ENCODE measurements at regions not wholly inside any gene's neighbourhood (a gene's known extent, or its start where the extent isn't known, plus 50 kb on each side); places are given as distances from the start of the nearest gene placed in this dataset.

- in situ Hi-C loops (cut with HindIII; ENCODE audit: extremely low pct_ligation_motif_present, low pct_unique_long_range_greater_than_20kb) (no loop called here), intact Hi-C loops (cut with micrococcal nuclease; ENCODE audit: unreplicated experiment) (no loop called here)
- H2AFZ ChIP-seq (ENCODE audit: low read length) = no peak overlapping the region
- no peak overlapping the region for H3K27ac ChIP-seq (ENCODE audit: extremely low read length, insufficient read depth, low read length)
- ChIA-PET POLR2A (no interaction called here), CTCF (ENCODE audit: low intra/inter-chr PET ratio, low total read pairs) (no interaction called here)
- H3K9me3 ChIP-seq (ENCODE audit: low read length) = no peaks in the 10 kb centered on the region
- peaks cover 0 to 15% of the 10 kb centered on the region in 2 experiments; a peak in 1 of 5 replicates for H3K27me3 ChIP-seq (ENCODE audit: control insufficient read depth in 1 of 2, insufficient read depth in 2 of 2, low read length in 2 of 2)
- no peak for FAIRE-seq
- no peak for DNase-seq (ENCODE audit: low spot score)
- H3K9ac ChIP-seq (ENCODE audit: insufficient read depth, low read depth, low read length) = no peak overlapping the region
- H3K4me2 ChIP-seq (ENCODE audit: low read depth, low read length) = no peak overlapping the region
- 7% methylated on average over 5 of the region's 5 CpGs for WGBS (ENCODE audit: low lambda C conversion rate)
- H3K4me3 ChIP-seq (replicated peaks in 1 of 3; ENCODE audit: insufficient read depth in 1 of 3, low read depth in 2 of 3, low read length in 3 of 3) = no peak overlapping the region
- H3K36me3 ChIP-seq (replicated peaks in 1 of 2; ENCODE audit: control insufficient read depth in 1 of 2, insufficient read depth in 2 of 2, low read length in 2 of 2) = no peaks in the 10 kb centered on the region
- BruUV-seq (replicated peaks) = no TSS peak
- ATAC-seq = no peak
- H4K20me1 ChIP-seq (ENCODE audit: insufficient read depth, low read length) = no peaks in the 10 kb centered on the region
- no peaks in the 10 kb centered on the region for H3K4me1 ChIP-seq (ENCODE audit: insufficient read depth, low read length)
- H3K79me2 ChIP-seq (ENCODE audit: insufficient read depth, low read length) = no peaks in the 10 kb centered on the region
- no peak for TF ChIP-seq FLYWCH1 (CRISPR knock-in tag; IDR thresholded peaks at IDR 0.05)
- TF ChIP-seq GATAD2A (CRISPR knock-in tag; IDR thresholded peaks at IDR 0.05) = no peak
- no peak for TF ChIP-seq ZNF562 (CRISPR knock-in tag; IDR thresholded peaks at IDR 0.05; ENCODE audit: borderline replicate concordance)
- no peak for TF ChIP-seq ARID5B (CRISPR knock-in tag; IDR thresholded peaks at IDR 0.05)
- TF ChIP-seq PRDM10 (CRISPR knock-in tag; IDR thresholded peaks at IDR 0.05; ENCODE audit: low read depth) = no peak
- no peak for TF ChIP-seq ZNF343 (CRISPR knock-in tag; IDR thresholded peaks at IDR 0.05)
- no peak for TF ChIP-seq JUN (CRISPR knock-in tag; IDR thresholded peaks at IDR 0.05)
- TF ChIP-seq THYN1 (CRISPR knock-in tag; IDR thresholded peaks at IDR 0.05; ENCODE audit: borderline replicate concordance, low read depth) = no peak
- no peak for TF ChIP-seq FOXO4 (CRISPR knock-in tag; conservative IDR thresholded peaks at IDR 0.05)
- no peak for TF ChIP-seq ARID4A (CRISPR knock-in tag; IDR thresholded peaks at IDR 0.05; ENCODE audit: borderline replicate concordance)
- TF ChIP-seq KDM1A (CRISPR knock-in tag; IDR thresholded peaks at IDR 0.05) = no peak
- no peak for TF ChIP-seq PLRG1 (conservative IDR thresholded peaks at IDR 0.05)
- TF ChIP-seq JARID2 (CRISPR knock-in tag; IDR thresholded peaks at IDR 0.05; ENCODE audit: insufficient replicate concordance) = no peak
Observed at GRCh38 chr7:153052206-153052605, 292.7 kb downstream of the ACTR3B start.
